HG03039 (cell line): ENCODE measurements at regions not wholly inside any gene's neighbourhood (a gene's known extent, or its start where the extent isn't known, plus 50 kb on each side); places are given as distances from the start of the nearest gene placed in this dataset.
"Not testable (repeated sequence)": the region's sequence is repeated elsewhere in the genome, so short reads cannot be mapped to it uniquely, and the experiment has no call there.

Source experiments
- ATAC-seq: cut with Tn5 transposase; IDR thresholded peaks from one replicate; pipeline ENCODE4 v1.9.1; 2021; ENCODE audit warnings: mild to moderate bottlenecking, moderate library complexity; ENCODE audit not compliant: unreplicated experiment

DNA sequence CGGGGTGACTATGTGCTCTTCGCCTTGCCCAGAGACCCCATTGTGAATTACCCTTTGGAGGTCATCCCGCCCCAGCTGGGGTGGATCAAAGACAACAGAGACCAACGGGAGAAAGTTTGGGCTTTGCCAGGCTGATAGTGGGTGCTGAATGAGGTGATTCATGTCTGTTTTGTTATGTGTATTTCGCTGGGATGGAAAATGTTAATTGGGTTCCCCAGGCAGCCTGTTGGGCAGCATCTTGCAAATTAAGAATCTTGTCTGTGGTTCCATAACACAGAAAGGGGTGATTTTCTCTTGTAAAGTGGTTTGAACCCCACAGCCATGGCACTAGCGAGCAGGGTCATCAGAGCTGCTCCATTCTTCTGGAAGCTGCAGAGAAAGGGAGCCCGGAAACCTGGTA lies 63.1 kb upstream of the UNC93A start:
- no peak for ATAC-seq

GRCh38 chr6:167229586-167229985 lies 61.5 kb upstream of the UNC93A start:
- ATAC-seq, result no peak

DNA sequence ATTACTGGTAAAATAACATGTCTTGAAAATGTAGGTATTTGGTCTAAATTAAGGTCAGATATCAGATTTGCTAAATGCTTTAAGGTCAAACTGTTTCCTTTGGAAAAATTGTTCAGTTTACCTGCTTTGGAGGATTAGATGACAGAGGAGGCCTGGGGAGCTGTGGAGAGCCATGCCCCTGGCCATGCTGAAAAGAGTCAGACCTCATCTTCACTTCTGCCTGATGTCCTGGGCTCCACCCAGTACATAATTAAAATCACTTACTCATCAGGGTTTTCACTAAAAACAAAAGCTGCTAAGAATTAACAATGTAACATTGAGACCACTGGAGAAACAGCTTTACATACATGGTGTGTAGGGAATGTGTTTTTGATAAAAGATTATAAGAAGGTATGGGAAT lies 60.8 kb upstream of the UNC93A start:
- no peak for ATAC-seq

GRCh38 chr6:167232356-167232755 lies 58.8 kb upstream of the UNC93A start:
- ATAC-seq, result no peak

GRCh38 chr6:167233490-167233889 lies 57.6 kb upstream of the UNC93A start:
- ATAC-seq, result no peak

DNA sequence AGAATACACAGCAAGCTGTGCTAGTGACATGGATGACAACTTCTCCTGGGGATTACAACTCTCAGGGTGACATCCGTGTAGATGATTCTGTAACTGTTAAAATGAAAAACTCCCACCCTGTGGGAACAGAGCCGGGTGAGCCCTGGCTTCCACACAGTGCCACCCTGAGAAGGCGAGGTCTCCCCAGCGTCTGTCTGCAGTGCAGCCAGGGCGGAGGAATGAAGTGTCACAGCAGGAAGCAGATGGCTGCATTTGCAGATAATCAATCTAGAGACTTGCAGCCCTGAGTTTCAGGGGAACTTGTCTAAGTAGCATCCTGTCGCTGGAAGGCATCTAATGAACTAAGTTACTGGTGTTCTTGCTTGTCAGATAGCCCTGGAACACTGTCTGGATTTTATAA lies 56.5 kb upstream of the UNC93A start:
- not testable (repeated sequence) for ATAC-seq

GRCh38 chr6:167235005-167235404 lies 56.1 kb upstream of the UNC93A start:
- no peak for ATAC-seq

- ATAC-seq, result no peak
These were observed 55.5 kb upstream of the UNC93A start for GRCh38 chr6:167235421-167236238.

DNA sequence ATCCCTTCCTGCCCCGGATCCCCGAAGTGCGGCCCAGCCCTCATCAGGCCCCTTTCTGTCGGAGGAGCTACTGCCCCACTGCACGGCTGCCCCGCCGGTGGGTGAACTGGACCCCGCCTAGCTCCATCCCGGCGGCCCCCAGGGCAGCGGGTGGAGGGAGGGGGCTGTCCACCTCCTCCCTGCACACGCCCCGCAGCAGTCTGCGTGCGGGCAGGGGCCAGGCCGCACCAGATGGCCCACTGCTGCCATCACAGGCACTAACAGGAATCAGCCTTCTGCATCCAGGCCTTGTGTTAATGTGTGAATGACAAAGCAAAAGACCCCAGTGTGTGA lies 54.9 kb upstream of the UNC93A start:
- no peak for ATAC-seq

DNA sequence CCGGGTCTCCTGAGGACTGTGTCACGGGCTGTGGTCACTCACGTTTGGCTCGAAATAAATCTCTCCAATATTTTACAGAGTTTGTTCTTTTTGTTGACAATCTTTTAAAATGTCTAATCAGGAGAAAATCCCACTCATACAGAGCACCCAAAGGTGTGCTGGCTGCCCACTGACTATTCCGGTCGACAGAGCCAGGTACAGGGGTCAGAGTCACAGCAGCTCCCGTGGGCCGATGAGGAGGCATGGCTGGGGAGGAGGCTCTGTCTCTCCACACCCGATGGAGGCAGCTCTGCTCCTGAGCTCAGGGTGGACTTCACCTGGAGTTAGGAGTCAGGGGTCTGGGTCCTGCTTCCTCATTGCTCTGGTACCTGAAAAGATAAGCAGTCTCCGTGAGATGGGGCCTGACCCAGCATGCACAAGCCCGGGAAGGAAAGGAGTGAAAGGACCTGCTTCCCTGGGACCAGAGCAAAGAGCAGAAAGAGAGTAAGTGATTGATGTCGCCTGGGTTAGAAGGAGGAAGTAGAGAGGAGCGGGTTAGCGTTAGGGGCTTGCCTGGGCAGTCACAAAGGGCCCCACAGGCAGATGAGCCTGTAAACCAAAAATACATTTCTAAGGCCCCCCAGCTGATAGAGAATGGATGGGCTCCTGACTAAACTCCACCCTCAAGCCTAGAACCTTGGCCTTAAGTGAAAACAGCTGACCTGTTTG lies 53.5 kb upstream of the UNC93A start:
- ATAC-seq, result no peak

DNA sequence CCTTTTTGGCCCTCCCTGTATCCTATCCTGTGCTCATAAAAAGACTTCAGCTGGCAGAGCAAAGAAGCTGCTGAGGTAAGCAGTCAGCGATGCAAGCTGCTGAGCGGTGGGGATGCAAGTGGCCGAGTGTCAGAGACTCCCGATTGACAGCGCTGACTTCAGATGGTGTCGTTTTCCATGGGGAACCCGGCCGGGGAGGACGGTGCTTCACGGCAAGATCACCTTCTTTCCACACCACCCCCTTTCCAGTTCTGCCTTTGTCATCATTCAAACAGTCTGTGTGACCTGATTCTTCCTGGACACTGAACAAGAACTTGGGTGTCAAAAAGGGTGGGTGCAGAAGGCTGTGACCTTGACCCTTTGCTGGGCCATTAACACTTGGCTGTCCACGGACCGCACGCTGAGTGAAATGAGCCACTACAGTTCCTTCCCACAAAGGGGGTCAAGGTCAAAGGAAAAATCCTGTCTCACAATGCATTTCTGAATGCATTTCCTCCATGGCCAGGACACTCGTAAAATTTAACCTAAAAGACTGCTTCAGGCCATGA lies 52.9 kb upstream of the UNC93A start:
- ATAC-seq, result no peak

- no peak for ATAC-seq
These were observed 52.2 kb upstream of the UNC93A start for GRCh38 chr6:167238694-167239467.

GRCh38 chr6:167239470-167239869 lies 51.6 kb upstream of the UNC93A start:
- not testable (repeated sequence) for ATAC-seq

- no peak for ATAC-seq
These were observed 51.0 kb upstream of the UNC93A start for GRCh38 chr6:167240034-167240541.
